Right atrium auricular region (tissue), 2 donors: ENCODE measurements at regions not wholly inside any gene's neighbourhood (a gene's known extent, or its start where the extent isn't known, plus 50 kb on each side); places are given as distances from the start of the nearest gene placed in this dataset.
"Not testable (repeated sequence)": the region's sequence is repeated elsewhere in the genome, so short reads cannot be mapped to it uniquely, and the experiment has no call there.

ENCODE experiments used
- DNase-seq: peaks from one replicate; pipeline ENCODE4 v3.0.0-alpha.2; 2019; ENCODE audit warnings: low spot score
- H3K27ac ChIP-seq, 2 donors: fragments of 200-600 bp; sonication (generic); 1 replicate in 1 of 2; 2 replicates in 1 of 2; pipeline ENCODE4 v1.5.1; 2016 to 2019
- H3K27me3 ChIP-seq, 2 donors: fragments of 200-600 bp; sonication (generic); one replicate each; pipeline versions ENCODE4 v1.5.1 to v1.6.0; 2017 to 2019
- H3K36me3 ChIP-seq: fragments of 200-600 bp; sonication (generic); one replicate; pipeline ENCODE4 v1.5.1; 2016
- H3K4me1 ChIP-seq, 2 donors: fragments of 200-600 bp; sonication (generic); one replicate each; pipeline versions ENCODE4 v1.5.1 to v1.6.0; 2017 to 2019
- H3K4me3 ChIP-seq, 2 donors: fragments of 200-600 bp; sonication (generic); 1 replicate in 1 of 2; 2 replicates in 1 of 2; pipeline ENCODE4 v1.5.1; 2017 to 2019; ENCODE audit warnings: mild to moderate bottlenecking in 1 of 2, moderate library complexity in 1 of 2
- H3K9me3 ChIP-seq, 2 donors: fragments of 200-600 bp; sonication (generic); one replicate each; pipeline ENCODE4 v1.5.1; 2019
- TF ChIP-seq, protein P1 (sequence below), 2 donors: fragments of 200-600 bp; sonication (generic); IDR thresholded peaks; one replicate each; pipeline ENCODE4 v1.5.1; 2019; ENCODE audit warnings: antibody characterized with exemption in 2 of 2

DNA sequence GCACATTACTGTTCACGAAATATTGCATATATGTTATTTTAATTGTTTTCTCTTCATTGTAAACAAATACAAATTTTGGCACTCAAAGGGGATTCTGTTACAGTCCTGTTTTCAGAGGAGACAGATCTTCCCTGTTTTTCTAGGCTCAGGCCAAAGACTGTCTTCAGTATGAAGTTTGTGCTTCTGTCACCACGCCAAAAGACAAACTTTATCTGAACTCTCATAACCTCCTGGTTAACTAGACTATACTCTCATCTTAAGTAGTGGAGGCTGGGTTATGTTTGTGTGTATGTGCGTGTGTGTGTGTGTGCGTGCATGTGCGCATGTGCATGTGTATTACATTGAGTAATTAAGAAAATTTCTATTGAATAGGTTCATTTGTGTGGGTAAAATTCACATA lies 676.8 kb upstream of the HS3ST1 start:
- TF ChIP-seq, protein P1, sequence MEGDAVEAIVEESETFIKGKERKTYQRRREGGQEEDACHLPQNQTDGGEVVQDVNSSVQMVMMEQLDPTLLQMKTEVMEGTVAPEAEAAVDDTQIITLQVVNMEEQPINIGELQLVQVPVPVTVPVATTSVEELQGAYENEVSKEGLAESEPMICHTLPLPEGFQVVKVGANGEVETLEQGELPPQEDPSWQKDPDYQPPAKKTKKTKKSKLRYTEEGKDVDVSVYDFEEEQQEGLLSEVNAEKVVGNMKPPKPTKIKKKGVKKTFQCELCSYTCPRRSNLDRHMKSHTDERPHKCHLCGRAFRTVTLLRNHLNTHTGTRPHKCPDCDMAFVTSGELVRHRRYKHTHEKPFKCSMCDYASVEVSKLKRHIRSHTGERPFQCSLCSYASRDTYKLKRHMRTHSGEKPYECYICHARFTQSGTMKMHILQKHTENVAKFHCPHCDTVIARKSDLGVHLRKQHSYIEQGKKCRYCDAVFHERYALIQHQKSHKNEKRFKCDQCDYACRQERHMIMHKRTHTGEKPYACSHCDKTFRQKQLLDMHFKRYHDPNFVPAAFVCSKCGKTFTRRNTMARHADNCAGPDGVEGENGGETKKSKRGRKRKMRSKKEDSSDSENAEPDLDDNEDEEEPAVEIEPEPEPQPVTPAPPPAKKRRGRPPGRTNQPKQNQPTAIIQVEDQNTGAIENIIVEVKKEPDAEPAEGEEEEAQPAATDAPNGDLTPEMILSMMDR (IDR thresholded peaks at IDR 0.05), result no peak
- H3K27me3 ChIP-seq, result no peaks in the 10 kb centered on the region
- H3K4me3 ChIP-seq, result no peak overlapping the region
- H3K36me3 ChIP-seq, result no peaks in the 10 kb centered on the region
- no peaks in the 10 kb centered on the region for H3K9me3 ChIP-seq
- DNase-seq, result no peak
- H3K4me1 ChIP-seq, result no peaks in the 10 kb centered on the region
- no peak overlapping the region for H3K27ac ChIP-seq

GRCh38 chr4:12089920-12090319 lies 661.2 kb upstream of the HS3ST1 start:
- H3K36me3 ChIP-seq, H3K27me3 ChIP-seq, H3K4me1 ChIP-seq, H3K9me3 ChIP-seq, H3K4me3 ChIP-seq, H3K27ac ChIP-seq, DNase-seq: not testable (repeated sequence)

- DNase-seq, result no peak
- TF ChIP-seq, protein P1 (IDR thresholded peaks at IDR 0.05), result no peak
These were observed 656.0 kb upstream of the HS3ST1 start for GRCh38 chr4:12084690-12085089.

DNA sequence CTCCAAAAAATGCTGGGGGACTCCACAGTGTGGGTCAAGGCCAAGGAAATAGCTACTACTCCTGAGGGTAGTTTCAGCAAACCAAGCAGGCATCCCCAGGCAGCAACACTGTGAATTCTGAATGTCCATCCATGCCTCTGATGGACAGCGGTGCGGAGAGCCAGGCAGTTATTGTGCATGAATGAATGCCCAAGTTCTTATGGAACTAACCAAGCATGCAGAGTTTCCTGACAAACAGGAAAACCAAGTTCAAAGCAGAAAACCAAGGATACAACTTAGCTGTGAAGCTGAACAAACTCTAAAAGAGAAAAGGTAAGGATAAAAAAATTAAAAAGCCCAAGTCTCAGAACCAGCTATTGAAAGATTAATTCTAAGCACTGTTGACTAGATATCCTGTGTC lies 642.6 kb upstream of the HS3ST1 start:
- H3K9me3 ChIP-seq, result no peaks in the 10 kb centered on the region
- no peaks in the 10 kb centered on the region for H3K4me1 ChIP-seq
- TF ChIP-seq, protein P1 (IDR thresholded peaks at IDR 0.05), result no peak
- H3K27ac ChIP-seq, result no peak overlapping the region
- H3K36me3 ChIP-seq, result no peaks in the 10 kb centered on the region
- DNase-seq, result no peak
- H3K27me3 ChIP-seq, result no peaks in the 10 kb centered on the region
- no peak overlapping the region for H3K4me3 ChIP-seq

More at GRCh38 chr4:12084690-12085089, 656.0 kb upstream of the HS3ST1 start:
- H3K9me3 ChIP-seq, result no peaks in the 10 kb centered on the region
- no peaks in the 10 kb centered on the region for H3K27me3 ChIP-seq
- no peak overlapping the region for H3K27ac ChIP-seq
- H3K4me3 ChIP-seq, result no peak overlapping the region
- H3K4me1 ChIP-seq, result no peaks in the 10 kb centered on the region
- H3K36me3 ChIP-seq, result no peaks in the 10 kb centered on the region

- Histone ChIP-seq H3K9me3 (no peaks in the 10 kb centered on the region), H3K27me3 (no peaks in the 10 kb centered on the region), H3K27ac (no peak overlapping the region), H3K4me1 (no peaks in the 10 kb centered on the region), H3K4me3 (no peak overlapping the region), H3K36me3 (no peaks in the 10 kb centered on the region)
- TF ChIP-seq, protein P1 (IDR thresholded peaks at IDR 0.05), result no peak
- no peak for DNase-seq
These were observed 625.3 kb upstream of the HS3ST1 start for GRCh38 chr4:12053966-12054365.

DNA sequence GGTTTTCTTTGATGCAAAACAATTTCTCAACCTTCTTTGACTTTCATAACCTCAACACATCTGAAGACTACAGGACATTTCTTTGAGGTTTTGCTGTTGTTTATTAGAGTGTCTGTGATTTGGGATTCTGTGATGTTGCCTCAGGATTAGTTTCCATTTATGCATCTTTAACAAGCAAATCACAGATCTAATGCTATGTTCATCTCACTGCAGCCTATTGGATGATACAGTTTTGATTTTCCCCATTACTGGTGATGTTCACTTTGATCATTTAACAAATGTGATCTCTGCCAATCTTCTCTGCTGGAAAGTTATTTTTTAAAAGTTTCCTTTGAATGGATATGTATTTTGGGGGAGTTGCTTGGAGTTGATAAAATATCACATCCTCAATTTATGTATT lies 624.9 kb upstream of the HS3ST1 start:
- Histone ChIP-seq H3K36me3 (no peaks in the 10 kb centered on the region), H3K9me3 (no peaks in the 10 kb centered on the region), H3K27me3 (no peaks in the 10 kb centered on the region), H3K4me1 (no peaks in the 10 kb centered on the region), H3K27ac (no peak overlapping the region), H3K4me3 (no peak overlapping the region)
- TF ChIP-seq, protein P1 (IDR thresholded peaks at IDR 0.05), result no peak
- no peak for DNase-seq
